Activated T-cell treated with anti-CD3 and anti-CD28 coated beads, Interleukin-2, amount 50 U/mL, for 48 hours (primary cell): ENCODE measurements at regions not wholly inside any gene's neighbourhood (a gene's known extent, or its start where the extent isn't known, plus 50 kb on each side); places are given as distances from the start of the nearest gene placed in this dataset.

Experiments
- DNase-seq, 2 experiments: peaks; one replicate each; pipeline ENCODE4 v3.0.0-alpha.2; 2020

- no peak for DNase-seq
Observed at GRCh38 chr5:155307229-155307628, 293.7 kb downstream of the KIF4B start.

- DNase-seq, result no peak
Observed at GRCh38 chr5:155308289-155308688, 294.7 kb downstream of the KIF4B start.

- DNase-seq, result no peak
Observed at GRCh38 chr5:155309021-155309746, 295.6 kb downstream of the KIF4B start.

- no peak for DNase-seq
Observed at GRCh38 chr5:155311721-155312120, 298.2 kb downstream of the KIF4B start.

GRCh38 chr5:155313518-155313917 is 300.0 kb downstream of the KIF4B start:
- no peak for DNase-seq

GRCh38 chr5:155316070-155316714 is 302.6 kb downstream of the KIF4B start:
- no peak for DNase-seq

GRCh38 chr5:155332618-155333017 is 319.1 kb downstream of the KIF4B start:
- no peak for DNase-seq

- DNase-seq, result no peak
Observed at GRCh38 chr5:155342956-155343355, 329.4 kb downstream of the KIF4B start.

GRCh38 chr5:155343468-155343867 is 329.9 kb downstream of the KIF4B start:
- no peak for DNase-seq

GRCh38 chr5:155353231-155353630 is 339.7 kb downstream of the KIF4B start:
- DNase-seq, result no peak

GRCh38 chr5:155366096-155366495 is 352.5 kb downstream of the KIF4B start:
- no peak for DNase-seq

GRCh38 chr5:155367841-155368240 is 354.3 kb downstream of the KIF4B start:
- DNase-seq, result no peak

- no peak for DNase-seq
Observed at GRCh38 chr5:155368490-155368889, 354.9 kb downstream of the KIF4B start.

- no peak for DNase-seq
Observed at GRCh38 chr5:155380480-155380879, 366.9 kb downstream of the KIF4B start.

- DNase-seq, result no peak
Observed at GRCh38 chr5:155381654-155382053, 368.1 kb downstream of the KIF4B start.

GRCh38 chr5:155389498-155389897 is 375.9 kb downstream of the KIF4B start:
- no peak for DNase-seq

- no peak for DNase-seq
Observed at GRCh38 chr5:155394727-155395126, 381.2 kb downstream of the KIF4B start.

GRCh38 chr5:155402927-155403640 is 389.5 kb downstream of the KIF4B start:
- no peak for DNase-seq

- no peak for DNase-seq
Observed at GRCh38 chr5:155406815-155407214, 393.3 kb downstream of the KIF4B start.

- DNase-seq, result no peak
Observed at GRCh38 chr5:155408465-155408864, 394.9 kb downstream of the KIF4B start.

GRCh38 chr5:155416765-155417164 is 403.2 kb downstream of the KIF4B start:
- DNase-seq, result no peak

GRCh38 chr5:155418960-155419579 is 405.5 kb downstream of the KIF4B start:
- no peak for DNase-seq

GRCh38 chr5:155430192-155430591 is 416.6 kb downstream of the KIF4B start:
- no peak for DNase-seq

GRCh38 chr5:155434267-155434666 is 420.7 kb downstream of the KIF4B start:
- no peak for DNase-seq
